Suprapubic skin (tissue), 4 donors: ENCODE measurements at regions not wholly inside any gene's neighbourhood (a gene's known extent, or its start where the extent isn't known, plus 50 kb on each side); places are given as distances from the start of the nearest gene placed in this dataset.

Source experiments
- DNase-seq, 2 donors: peaks; one replicate each; pipeline ENCODE4 v3.0.0-alpha.2; 2019; ENCODE audit warnings: low spot score in 2 of 2
- H3K27ac ChIP-seq: fragments of 200-600 bp; sonication (generic); one replicate; pipeline ENCODE4 v1.5.1; 2019
- H3K27me3 ChIP-seq: fragments of 200-600 bp; sonication (generic); one replicate; pipeline ENCODE4 v1.5.1; 2019
- H3K36me3 ChIP-seq: fragments of 200-600 bp; sonication (generic); one replicate; pipeline ENCODE4 v1.5.1; 2019
- H3K4me1 ChIP-seq: fragments of 200-600 bp; sonication (generic); one replicate; pipeline ENCODE4 v1.5.1; 2019
- H3K4me3 ChIP-seq: fragments of 200-600 bp; sonication (generic); one replicate; pipeline ENCODE4 v1.5.1; 2019; ENCODE audit warnings: mild to moderate bottlenecking
- H3K9me3 ChIP-seq: fragments of 200-600 bp; sonication (generic); one replicate; pipeline ENCODE4 v1.5.1; 2019
- EP300 ChIP-seq: sonication (generic); formaldehyde crosslinking; IDR thresholded peaks from one replicate; pipeline ENCODE4 v1.6.1; 2017; ENCODE audit warnings: antibody characterized with exemption
- POLR2A ChIP-seq, 2 donors: fragments of 450-650 bp; IDR thresholded peaks; one replicate each; pipeline ENCODE4 v1.6.1; 2017; ENCODE audit warnings: antibody characterized with exemption in 2 of 2, mild to moderate bottlenecking in 2 of 2, moderate library complexity in 2 of 2
- POLR2AphosphoS5 ChIP-seq, 3 donors: sonication (generic); formaldehyde crosslinking; IDR thresholded peaks; one replicate each; pipeline ENCODE4 v1.6.1; 2017; ENCODE audit warnings: antibody characterized with exemption in 3 of 3
- WGBS: methylation state at CpG from one replicate; pipeline ENCODE4 v1.1.5; 2018; 5-methylcytosine and 5-hydroxymethylcytosine counted together
- TF ChIP-seq, protein P1 (sequence below), 2 donors: fragments of 200-600 bp in 1 of 2; fragments of 450-650 bp in 1 of 2; sonication (generic) in 1 of 2; IDR thresholded peaks; one replicate each; pipeline ENCODE4 v1.5.1; 2016 to 2019; ENCODE audit warnings: antibody characterized with exemption in 2 of 2, mild to moderate bottlenecking in 1 of 2, moderate library complexity in 1 of 2

DNA sequence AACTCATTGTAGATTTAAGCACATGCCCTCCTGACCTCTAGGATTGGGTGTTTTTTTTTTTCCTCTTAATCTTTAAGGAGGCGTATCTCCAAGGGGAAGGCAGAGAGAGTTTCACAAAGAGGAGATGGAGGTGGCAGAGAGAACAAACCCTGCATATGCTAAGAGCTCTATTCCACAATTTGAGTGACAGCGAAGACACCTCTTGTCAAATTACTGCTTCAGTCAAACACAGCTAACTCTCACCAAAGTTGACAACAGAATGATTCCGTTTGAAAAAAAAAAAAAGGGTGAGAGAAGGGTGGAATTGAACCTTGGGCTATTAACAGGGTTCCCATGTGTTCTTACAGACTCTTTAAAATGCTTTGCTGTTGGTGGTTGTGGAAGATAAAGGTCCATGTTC is 112.6 kb downstream of the NXPE2 start:
- peaks cover 4% of the 10 kb centered on the region for H3K27me3 ChIP-seq
- no peak for DNase-seq

DNA sequence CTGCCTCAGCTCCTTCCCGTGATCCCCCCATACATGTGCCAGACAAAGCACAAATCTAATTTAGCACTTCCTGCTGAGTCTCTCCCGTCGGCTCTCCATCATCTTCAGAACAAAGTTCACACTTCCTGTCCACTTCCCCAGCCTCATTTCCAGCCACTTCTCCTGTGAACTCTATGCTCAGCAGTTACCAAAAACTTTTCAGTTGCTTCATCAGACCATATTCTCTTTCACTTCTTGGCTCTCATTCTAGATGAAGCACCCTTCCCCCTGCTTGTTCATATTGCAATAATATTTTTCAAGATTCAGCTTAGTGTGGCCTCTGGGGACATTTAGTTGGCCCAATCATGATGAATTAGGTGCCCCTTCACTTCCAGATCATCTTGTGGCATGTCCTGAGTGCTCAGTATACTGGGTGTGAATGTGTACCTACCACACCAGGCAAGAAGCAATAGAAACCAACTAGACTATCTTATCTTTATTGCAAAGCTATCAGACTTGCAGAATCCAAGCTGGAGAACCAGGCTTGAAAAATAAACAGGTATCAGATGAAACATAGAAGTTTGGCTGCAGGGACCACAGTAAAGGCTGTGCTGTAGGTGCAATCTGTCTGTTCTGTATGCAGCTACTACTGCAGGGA is 115.8 kb downstream of the NXPE2 start:
- DNase-seq, result no peak
- H3K4me1 ChIP-seq, result no peaks in the 10 kb centered on the region
- no peak overlapping the region for H3K27ac ChIP-seq
- no peak overlapping the region for H3K4me3 ChIP-seq
- H3K9me3 ChIP-seq, result no peaks in the 10 kb centered on the region
- peaks cover under 1% of the 10 kb centered on the region for H3K27me3 ChIP-seq
- 46% methylated on average over 3 of the region's 3 CpGs for WGBS
- H3K36me3 ChIP-seq, result no peaks in the 10 kb centered on the region
- TF ChIP-seq EP300 (no peak), POLR2AphosphoS5 (IDR thresholded peaks at IDR 0.05) (no peak), POLR2A (IDR thresholded peaks at IDR 0.05) (no peak)
- TF ChIP-seq, protein P1, sequence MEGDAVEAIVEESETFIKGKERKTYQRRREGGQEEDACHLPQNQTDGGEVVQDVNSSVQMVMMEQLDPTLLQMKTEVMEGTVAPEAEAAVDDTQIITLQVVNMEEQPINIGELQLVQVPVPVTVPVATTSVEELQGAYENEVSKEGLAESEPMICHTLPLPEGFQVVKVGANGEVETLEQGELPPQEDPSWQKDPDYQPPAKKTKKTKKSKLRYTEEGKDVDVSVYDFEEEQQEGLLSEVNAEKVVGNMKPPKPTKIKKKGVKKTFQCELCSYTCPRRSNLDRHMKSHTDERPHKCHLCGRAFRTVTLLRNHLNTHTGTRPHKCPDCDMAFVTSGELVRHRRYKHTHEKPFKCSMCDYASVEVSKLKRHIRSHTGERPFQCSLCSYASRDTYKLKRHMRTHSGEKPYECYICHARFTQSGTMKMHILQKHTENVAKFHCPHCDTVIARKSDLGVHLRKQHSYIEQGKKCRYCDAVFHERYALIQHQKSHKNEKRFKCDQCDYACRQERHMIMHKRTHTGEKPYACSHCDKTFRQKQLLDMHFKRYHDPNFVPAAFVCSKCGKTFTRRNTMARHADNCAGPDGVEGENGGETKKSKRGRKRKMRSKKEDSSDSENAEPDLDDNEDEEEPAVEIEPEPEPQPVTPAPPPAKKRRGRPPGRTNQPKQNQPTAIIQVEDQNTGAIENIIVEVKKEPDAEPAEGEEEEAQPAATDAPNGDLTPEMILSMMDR (IDR thresholded peaks at IDR 0.05), result no peak

More for the DNA sequence above, 112.6 kb downstream of the NXPE2 start:
- TF ChIP-seq EP300, result no peak
- TF ChIP-seq, protein P1 (IDR thresholded peaks at IDR 0.05), result no peak
- no peak for TF ChIP-seq POLR2AphosphoS5 (IDR thresholded peaks at IDR 0.05)
- no peak for TF ChIP-seq POLR2A (IDR thresholded peaks at IDR 0.05)
- H3K4me3 ChIP-seq, result no peak overlapping the region
- 54% methylated on average over 3 of the region's 3 CpGs for WGBS
- no peaks in the 10 kb centered on the region for H3K36me3 ChIP-seq
- no peaks in the 10 kb centered on the region for H3K4me1 ChIP-seq
- H3K27ac ChIP-seq, result no peak overlapping the region
- H3K9me3 ChIP-seq, result no peaks in the 10 kb centered on the region

DNA sequence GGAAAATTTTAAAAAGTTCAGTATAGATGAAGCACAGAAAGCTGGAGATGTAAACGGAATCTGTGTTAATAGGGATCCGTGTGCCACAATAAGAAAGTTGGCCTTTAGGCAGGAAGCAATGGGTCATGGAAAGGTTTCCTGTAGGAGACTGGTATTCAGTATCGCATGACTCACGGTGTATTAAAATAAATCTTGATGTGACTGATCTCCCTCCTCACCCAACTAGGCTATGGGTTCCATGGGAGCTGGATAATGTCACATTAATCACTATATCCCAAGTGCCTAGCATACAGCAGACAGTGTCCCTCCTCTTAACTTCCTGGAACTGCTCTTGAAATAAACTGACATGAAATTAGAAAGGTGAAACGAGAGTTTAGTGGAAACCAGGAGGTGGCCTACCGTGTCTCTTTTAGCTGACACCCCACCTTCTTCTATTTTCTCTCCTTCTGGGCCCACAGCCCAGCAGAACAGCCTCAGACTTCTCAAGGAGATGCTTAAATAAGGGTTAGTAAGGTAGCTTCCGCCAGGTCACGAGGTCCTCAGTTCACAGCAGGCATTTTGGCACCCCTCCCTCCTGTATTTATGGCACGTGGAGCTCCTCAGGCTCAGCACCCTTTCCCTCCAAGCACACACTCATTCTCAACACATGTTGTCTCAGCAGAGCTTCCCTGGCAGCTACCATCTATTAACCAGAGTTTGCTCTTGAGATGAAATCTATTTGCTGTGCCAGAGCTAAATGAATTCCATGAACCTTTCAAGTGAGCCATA is 118.8 kb downstream of the NXPE2 start:
- TF ChIP-seq, protein P1 (IDR thresholded peaks at IDR 0.05), result no peak
- TF ChIP-seq EP300 (no peak), POLR2A (IDR thresholded peaks at IDR 0.05) (no peak), POLR2AphosphoS5 (IDR thresholded peaks at IDR 0.05) (no peak)

DNA sequence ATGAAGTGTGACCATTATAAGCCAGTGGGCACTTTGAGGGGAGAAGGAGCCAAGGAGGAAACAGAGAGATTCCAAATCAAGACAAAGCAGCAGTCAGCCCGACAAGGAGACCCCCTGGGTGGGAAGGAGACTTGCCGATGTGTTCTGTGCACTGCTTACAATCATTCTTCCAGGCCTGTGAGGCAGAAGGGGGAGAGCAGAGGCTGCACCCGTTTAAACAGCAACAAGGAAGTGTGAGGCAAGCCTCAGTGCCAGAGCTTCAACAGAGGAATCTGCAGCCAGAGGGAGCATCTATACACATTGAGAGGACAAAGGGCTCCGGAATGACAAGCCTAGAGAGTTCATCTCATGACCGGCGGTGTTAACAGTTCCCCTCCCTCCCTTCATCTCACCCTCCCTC is 121.1 kb downstream of the NXPE2 start:
- Histone ChIP-seq H3K27me3 (peaks cover 5% of the 10 kb centered on the region), H3K4me1 (no peaks in the 10 kb centered on the region), H3K36me3 (no peaks in the 10 kb centered on the region), H3K9me3 (no peaks in the 10 kb centered on the region), H3K27ac (no peak overlapping the region), H3K4me3 (no peak overlapping the region)
- TF ChIP-seq POLR2A (IDR thresholded peaks at IDR 0.05), result no peak
- TF ChIP-seq, protein P1 (IDR thresholded peaks at IDR 0.05), result no peak
- TF ChIP-seq POLR2AphosphoS5 (IDR thresholded peaks at IDR 0.05), result no peak
- TF ChIP-seq EP300, result no peak
- no peak for DNase-seq
- 12% methylated on average over 6 of the region's 6 CpGs for WGBS

More for the DNA sequence above, 118.8 kb downstream of the NXPE2 start:
- Histone ChIP-seq H3K36me3 (no peaks in the 10 kb centered on the region), H3K4me3 (no peak overlapping the region), H3K27ac (no peak overlapping the region), H3K4me1 (no peaks in the 10 kb centered on the region), H3K27me3 (peaks cover 5% of the 10 kb centered on the region), H3K9me3 (no peaks in the 10 kb centered on the region)
- 49% methylated on average over 9 of the region's 9 CpGs for WGBS
- no peak for DNase-seq

DNA sequence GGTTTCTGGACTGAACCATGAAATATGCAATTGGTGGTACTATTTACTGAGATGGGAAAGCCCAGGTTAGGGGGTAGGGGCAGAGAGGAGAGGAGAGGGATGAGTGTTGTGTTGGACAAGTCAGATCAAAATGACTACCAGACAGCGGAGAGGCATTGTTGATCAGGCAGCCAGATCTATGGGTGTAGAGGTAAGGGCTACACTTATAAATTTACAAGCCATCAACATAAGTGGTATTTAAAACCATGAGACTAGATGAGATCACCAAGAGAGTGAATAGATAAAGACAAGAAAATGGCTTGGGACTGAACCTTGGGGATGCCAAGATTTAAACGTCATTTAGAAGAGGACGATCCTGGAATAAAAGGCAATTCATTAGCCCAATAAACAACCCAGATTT is 123.4 kb downstream of the NXPE2 start:
- no peak overlapping the region for H3K27ac ChIP-seq
- no peaks in the 10 kb centered on the region for H3K4me1 ChIP-seq
- DNase-seq, result no peak
- H3K36me3 ChIP-seq, result no peaks in the 10 kb centered on the region
- no peak overlapping the region for H3K4me3 ChIP-seq
- H3K27me3 ChIP-seq, result peaks cover 5% of the 10 kb centered on the region
- TF ChIP-seq, protein P1 (IDR thresholded peaks at IDR 0.05), result no peak
- no peak for TF ChIP-seq POLR2AphosphoS5 (IDR thresholded peaks at IDR 0.05)
- no peak for TF ChIP-seq POLR2A (IDR thresholded peaks at IDR 0.05)
- TF ChIP-seq EP300, result no peak
- 82% methylated on average over 3 of the region's 3 CpGs for WGBS
- H3K9me3 ChIP-seq, result no peaks in the 10 kb centered on the region
